GM21447 (cell line): ENCODE measurements at regions not wholly inside any gene's neighbourhood (a gene's known extent, or its start where the extent isn't known, plus 50 kb on each side); places are given as distances from the start of the nearest gene placed in this dataset.
A peak's percentile ranks its signal among the peaks of the same experiment; 100 is the strongest.

Source experiments
- ATAC-seq: cut with Tn5 transposase; IDR thresholded peaks from one replicate; pipeline ENCODE4 v1.9.1; 2021; ENCODE audit not compliant: unreplicated experiment

DNA sequence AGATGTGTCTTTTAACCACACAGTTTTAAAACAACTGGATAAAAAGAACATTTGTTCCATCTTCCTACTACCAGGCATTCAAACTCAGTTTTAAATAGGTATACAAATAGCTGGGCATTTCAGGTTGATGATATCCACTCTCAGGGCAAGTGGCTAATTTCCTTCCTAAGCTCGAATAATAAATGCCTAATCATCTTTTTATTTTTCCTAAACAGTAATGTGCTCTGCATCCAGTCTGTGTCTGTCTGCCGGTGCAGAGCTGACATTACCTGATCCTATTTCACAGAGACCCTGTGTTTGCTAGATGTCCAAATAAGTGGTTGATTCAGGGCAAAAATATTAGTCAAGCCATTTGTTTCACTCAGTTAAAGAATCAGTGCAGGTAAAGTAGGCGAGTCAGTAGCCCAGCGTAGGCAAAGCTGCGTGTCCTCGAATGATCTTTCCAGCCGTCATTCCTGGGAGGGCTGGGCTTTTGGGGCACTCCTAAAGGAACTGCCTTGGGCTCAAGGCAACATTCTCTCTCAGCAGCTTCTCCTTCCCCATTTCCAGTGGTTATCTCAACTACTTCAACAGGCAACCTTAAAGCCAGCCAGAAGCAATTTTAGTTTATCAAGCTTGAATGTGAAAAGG lies 74.2 kb upstream of the BMP2 start:
- ATAC-seq, result no peak

DNA sequence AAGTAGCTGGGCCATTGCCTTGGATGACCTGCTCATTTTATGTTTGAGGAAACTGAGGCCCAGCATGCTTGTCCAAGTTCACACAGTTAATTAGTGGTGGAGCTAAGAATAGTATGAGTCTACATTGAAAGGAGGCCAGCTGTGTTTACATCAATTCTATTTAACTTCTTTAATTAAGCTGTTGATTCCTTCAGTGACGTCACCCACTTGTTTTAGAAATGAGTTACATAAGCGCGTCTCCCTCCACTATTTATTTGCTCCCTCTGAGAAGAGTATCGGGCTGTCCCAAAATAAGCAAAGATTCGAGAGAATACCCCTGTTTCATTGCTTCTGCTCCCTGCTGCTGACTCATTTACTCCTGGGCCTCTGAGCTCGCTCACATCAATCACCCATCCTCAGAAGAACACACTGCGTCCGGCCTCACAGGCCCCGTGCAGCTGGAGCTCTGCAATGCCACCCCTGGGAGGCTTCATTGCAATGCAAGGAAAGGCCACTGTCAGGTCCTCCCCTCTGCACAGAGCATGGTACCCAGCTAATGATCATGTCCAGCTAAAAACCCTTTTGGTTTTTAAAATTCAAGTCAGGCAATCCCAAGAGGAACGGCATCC lies 74.8 kb upstream of the BMP2 start:
- no peak for ATAC-seq

DNA sequence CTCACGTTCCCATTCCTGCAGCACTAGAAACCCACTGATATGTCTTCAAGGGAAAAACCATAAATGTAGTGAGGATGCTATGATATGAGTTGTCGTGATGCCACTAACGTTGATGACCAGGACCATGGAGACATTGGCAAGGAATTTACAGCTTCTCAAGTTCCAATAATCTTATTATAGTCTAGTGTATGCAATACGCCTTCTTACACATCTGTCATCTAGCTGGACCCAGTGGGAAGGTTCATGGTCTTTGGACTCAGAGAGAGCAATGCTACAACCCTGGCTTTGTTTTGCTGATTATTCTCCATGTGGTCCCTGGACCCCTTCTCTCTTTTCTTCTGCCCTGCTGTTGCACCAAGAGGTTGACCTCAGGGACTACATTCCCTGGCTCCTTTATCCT lies 76.0 kb upstream of the BMP2 start:
- no peak for ATAC-seq

DNA sequence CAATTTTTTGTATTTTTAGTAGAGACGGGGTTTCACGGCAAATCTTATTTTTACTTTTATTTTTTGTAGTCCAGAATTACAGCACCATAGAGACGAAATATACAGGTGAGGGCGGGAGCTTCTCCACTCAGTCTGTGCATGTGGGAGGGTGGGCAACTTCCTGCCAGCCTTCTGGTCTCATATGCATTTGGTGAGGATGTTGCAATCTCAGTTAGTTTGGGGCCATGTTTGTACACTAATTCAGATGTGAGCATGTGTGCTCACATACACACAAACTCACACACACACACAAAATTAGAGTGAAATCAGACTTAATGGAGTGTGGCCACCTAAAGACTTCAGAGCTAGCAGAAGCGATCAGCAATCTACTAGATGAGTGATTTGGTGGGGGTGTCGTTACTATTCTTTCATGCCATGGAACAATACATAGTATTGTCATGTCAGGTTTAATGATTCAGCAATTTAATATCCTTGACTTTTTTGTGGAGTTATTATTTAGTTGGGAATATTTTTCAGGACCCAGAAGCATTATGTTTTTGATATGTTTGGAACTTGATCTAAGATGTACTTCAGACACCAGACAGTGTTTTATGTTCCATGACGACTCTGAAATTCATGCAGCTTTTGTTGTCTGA lies 78.0 kb upstream of the BMP2 start:
- no peak for ATAC-seq

DNA sequence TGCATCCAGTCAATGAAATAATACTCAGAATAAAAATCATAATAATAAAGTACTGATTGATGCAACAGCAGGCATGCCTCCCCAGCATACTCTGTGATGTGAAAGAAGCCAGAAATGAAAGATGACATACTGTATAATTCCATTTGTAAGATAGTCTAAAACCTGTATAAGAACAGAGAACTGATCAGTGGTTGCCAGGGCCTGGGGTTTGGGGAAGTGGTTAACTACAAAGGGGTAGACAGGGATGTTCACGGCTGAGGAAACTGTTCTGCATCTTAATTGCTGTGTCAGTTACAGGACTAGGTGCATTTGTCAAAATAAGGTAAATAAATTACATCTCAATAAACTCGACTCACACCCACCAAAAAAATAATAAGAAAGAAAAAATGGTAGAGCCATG lies 81.3 kb upstream of the BMP2 start:
- no peak for ATAC-seq

DNA sequence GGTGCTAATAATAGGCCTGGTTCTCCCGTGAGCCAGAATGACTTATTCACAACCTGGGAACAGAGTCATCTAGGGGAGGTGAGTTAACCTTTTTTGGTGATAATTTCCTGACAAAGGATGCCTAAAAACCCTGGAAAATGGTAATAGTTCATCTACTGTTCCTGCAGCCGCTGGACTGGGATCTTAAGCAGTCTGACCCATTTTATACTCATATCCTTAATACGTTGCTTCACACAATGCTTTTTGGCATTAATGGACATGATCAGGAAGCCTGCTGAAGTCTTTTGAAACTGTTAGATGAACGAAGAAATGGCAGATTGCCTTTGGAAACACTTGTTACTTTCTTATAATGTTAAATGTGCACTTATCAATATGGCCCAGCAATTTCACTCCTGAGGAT lies 81.9 kb upstream of the BMP2 start:
- no peak for ATAC-seq

DNA sequence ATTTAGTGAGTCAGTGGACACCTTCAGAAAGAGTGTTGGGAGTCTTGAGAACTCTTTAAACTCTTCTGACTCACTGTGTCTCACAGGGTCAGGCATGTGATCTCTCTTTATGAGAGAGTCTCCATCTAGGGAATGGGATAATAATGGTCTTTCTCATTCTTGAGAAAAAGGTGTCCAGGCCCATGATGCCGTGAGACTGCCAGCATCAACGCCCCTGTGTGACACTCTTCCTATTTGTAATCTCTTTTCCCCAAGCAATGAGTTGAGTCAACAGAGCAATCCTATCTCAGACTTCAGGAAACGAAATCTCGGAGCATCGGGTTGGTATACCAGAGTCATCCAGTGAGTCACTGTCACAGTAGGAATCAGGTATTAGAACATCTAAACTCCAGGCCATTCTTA lies 82.3 kb upstream of the BMP2 start:
- no peak for ATAC-seq

DNA sequence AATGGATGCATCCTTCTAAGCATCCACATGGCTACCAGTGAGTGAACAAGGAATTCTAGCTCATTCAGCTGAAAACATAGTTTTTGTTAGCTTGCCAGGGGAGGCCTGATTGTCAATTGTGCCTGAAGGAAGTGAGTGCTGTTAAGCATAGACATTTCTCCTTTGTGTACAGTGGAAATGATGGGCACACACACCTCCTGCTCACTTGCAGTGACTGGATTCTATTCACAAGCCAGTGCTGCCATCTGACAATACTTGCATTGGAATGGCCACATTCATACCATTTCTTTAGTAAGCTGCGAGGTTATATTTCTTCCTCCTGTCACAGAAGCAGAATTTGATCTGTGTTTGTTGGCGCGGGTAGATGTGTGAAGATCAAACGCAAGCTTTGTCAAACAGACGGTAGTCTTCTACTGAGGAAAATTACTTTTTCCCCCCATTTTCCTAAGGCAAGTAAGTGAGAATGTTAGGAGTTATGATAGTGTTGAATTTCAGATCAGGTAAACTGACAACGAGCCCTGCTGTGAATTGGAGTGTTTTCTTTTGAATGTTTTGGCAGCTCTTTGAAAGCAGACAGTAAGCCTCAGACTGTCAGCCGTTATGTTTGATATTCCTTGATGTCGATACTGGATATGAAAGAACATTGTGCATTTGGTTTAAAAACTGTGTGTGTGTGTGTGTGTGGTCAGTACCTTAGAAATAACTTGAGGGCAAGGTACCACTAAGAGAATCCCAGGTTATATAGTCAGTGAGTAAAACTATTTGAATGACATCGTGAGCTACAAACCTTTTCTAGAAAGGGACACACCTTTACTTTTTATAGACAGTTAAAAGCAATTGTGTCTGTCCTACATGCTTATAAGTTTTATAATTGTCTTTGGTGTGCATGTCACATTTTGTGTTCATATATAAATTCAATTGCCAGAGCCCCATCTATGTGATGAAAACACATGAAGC lies 84.2 kb upstream of the BMP2 start:
- ATAC-seq, result no peak

DNA sequence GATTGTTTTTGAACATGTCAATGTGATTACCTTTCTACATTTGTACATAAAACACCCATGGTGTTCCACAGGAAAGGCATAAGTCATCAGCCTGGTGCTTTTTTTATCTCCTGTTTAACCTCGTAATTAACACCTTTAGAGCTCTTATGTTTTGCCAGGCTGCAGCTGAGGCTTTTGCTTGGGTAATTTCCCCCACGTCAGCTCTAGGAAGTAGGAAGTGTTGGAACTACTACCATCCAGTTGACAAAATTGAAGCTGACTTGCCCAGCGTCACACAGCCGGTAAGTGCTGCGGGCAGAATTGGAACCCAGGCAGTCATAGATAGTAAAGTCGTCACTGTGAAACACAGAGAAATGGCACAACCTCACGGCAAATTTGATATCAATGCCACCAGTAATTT lies 86.6 kb upstream of the BMP2 start:
- no peak for ATAC-seq

DNA sequence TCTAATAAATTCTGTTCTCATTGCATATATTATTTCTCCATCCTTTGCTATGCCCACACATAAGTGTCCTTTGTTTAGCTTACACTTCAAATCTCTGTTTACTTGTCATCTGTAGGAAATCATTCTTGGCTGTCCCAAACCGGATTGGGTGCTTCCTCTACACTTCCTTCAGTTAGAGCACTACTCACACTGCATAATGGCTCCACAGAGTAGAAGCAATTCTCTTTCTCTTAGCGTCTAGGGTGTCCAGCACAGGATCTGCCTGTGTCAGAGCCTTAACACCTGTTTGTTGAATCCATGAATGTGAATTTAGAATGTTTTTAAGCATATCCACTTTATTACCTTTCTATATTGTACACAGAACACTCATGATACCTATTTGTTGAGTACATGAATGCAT lies 87.0 kb upstream of the BMP2 start:
- ATAC-seq, result no peak

DNA sequence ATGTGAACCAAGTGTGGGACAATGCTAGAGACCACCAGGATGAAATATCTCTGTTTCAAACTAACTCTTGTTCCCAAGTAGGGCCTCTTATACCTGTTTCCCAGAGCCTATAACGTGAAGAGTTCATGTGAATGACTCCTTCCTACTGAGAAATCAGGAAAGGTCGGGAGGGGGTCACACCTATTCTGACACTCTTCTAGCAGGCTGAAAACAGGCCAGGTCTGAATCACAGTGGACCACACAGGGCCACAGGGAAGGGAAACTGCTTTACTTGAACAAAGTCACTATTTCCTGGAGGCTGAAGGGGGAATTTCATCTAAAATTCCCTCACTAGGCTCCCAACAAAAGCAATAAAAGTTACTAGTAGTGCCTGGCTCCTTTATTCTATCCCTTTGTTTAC lies 88.4 kb upstream of the BMP2 start:
- ATAC-seq, result no peak

DNA sequence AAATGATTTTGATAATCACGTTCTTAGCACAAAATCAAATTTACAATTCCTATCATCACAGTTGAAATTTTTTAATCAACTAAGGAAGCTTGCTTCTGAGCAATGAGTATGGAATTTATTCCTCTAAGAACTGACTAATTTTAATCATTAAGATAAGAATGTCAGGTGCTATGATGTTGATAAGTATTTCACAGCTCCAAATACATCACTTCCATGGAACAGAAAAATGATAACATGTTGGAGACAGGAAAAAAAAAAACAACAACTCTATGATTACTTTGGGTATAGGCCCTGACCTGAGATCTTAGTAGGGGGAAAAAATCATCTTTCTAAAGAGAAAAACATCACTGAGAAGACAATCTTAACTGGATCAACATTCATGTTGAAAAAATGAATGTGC lies 89.4 kb upstream of the BMP2 start:
- ATAC-seq, result no peak

DNA sequence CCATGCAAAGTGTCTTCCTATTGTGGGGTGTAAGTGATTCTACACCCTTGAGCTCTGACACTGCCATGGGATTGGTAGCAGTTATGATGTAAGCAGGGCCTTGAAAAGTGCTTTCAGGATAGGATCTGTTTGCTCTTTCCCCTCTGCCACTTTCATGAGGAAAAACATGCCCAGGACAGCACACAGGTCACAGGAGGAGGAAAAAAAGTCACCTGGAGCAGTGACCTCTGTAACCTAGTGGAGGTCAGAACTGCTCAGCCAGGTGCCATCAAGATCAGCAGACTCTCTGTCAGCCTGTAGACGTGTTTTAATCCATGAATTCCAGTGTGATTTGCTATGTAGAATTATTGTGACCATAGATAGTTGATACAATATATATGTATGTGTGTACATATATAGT lies 92.7 kb upstream of the BMP2 start:
- ATAC-seq, result no peak

DNA sequence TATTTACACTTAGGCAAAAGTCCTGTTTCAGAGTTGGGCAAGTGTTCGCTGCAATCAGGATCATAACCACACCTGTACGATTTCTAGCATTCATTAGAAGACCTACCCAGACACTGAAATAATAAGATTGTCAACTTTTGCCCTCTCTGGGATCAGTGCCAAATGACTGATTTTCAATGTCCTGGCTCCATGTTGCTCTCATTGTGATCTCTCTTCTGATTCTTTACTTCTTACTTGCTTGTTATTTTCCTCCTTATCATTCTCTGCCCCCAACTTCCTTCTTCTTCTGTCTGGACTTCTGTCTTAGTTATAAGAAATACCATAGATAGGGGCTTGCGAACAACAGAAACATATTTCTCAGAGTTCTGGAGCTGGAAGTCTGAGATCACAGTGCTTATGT lies 94.4 kb upstream of the BMP2 start:
- no peak for ATAC-seq

DNA sequence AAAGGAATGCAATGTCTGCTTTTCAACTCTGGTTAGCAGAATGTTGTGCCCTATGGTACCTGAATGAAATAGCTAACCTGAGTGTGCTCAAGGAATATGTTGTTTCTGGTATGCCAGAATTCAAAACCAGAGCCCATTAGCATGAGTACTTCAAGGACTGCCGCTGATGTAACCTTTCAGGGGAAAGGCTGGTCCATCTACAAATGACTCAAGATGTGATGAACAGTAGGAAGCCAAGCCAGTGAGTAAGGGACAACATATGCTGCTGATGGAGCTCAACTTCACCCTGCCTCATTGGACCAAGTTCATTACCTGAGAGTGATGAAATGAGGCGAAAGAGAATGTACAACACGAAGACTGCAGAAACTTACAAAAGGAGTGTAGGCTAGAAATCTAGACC lies 95.7 kb upstream of the BMP2 start:
- ATAC-seq, result no peak

DNA sequence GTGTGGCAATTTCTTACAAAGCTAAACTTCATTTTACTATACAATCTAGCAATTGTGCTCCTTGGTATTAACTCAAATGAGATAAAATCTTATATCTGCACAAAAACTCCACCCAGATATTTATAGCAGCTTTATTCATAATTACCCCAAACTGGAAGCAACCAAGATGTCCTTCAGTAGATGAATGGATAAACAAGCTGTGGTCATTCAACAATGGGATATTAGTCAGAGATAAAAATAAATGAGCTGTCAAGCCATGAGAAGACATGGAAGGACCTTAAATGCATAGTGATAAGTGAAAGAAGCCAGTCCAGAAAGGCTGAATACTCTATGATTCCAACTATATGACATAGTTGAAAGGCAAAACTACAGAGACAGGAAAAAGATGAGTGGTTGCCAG lies 98.9 kb upstream of the BMP2 start:
- no peak for ATAC-seq

DNA sequence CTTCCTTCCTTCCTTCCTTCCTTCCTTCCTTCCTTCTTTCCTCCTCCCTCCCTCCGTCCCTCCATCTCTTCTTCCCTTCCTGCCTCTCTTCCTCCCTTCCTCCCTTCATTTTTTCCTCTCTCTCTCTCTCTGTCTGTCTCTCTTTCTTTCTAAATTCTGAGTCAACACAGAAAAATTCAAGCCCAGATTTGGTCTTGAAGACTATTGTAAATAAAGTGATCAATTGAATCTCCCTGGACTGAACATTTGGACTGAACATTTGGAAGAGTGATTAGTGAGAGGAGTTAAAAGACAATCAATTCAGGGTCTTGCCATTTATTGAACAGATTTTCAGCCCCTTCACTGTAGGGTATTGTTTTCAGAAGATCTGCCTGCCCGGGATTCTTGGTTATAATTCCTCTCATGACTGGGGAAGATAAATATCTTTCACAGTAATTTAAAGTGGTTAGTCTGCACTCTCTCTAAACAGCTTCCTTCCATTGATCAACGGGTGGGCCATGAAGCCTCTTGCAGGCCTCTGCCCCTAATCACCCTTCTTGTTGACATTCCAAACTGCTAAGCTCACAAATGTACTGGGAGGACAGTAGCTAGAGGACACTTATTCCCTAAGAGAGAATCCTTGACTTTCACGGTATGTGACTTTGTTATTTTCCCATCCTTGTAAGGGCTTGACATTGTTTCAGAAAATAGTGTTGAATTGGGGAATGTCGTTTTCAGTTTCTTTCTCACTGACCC lies 101.7 kb upstream of the BMP2 start:
- ATAC-seq, result no peak

DNA sequence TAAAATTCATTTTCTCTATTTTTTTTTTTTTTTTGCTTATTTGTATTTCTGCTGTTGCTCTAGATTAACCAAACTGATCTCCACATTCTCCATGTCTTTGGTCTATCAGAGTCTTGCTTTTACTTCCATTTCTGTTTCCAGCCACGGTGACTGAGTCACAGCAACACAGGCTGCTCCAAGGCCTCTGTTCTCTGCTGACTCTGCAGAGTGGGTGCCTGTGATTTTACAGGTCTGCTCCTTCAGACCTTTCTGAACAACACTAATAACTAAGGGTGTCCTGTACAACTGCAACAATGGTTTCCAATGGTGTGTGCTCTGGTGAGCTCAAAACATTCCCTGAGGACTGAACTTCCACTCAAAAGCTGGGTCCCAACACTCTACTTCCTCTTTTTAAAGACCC lies 102.3 kb upstream of the BMP2 start:
- no peak for ATAC-seq

DNA sequence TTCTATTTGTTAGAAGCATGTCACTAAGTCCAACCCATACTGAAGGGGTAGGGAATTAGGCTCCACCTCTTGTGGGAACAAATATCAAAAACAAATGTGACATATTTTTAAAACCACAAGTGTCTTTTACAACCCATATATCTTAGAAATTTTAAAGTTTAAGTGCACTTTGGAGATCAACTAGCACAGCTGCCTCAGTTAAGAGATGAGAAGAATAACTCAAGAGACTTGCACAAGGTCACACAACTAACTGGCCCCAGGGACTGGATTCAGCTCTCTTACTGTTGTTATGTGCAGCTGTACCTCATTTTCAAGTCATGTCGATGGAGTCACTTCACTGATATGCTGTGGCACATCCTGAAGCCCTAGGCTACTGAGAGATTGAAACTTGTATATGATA lies 102.9 kb upstream of the BMP2 start:
- ATAC-seq, result no peak

DNA sequence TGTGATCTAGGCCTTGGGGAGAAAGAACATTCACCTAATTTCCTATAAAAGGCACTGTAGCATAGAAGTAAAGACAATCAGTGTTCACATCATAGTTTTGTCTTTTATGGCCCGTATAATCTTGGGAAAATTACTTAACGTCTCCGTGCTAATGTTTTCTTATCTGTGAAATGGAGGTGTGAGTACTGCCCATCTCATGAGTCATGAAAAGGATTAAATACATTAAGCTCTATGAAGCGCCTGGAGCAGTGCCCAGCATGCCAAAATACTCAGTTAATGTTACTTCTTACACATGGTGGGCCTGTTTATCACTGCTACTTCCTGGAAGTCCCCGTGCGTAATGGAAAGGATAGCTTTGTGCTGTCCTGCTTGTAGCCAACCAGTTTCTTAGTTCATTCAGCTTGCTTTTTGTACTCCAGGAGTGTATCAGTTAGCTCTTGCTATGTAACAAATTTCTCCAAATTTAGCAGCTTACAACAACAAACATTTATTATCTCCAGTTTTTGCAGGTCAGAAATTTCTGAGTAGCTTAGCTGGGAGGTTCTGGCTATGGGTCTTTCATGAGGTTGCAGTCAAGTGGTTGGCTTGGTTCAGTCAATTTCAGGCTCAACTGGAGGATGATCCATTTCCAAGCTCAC lies 103.6 kb upstream of the BMP2 start:
- no peak for ATAC-seq

DNA sequence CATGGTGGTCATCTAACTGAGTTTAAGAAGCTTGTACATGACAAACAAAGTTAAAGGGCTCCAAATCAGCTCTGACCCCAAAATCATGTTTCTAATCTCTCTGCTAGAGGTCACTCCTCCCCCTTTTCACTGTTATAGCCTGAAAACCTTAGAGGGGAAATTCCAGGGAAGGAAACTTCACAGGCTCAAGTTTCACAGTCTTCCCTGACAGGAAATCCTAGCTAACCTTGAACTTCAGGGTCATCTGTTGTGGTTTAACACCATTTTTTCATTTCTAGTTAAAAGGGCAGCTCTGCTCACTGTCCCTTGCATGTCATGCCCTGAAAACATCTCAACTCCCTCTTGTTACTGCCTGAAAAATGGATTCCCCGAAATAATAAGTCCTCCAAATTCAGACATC lies 104.4 kb upstream of the BMP2 start:
- peak; percentile 58 for ATAC-seq
